DOHH2 (cell line): ENCODE measurements at regions not wholly inside any gene's neighbourhood (a gene's known extent, or its start where the extent isn't known, plus 50 kb on each side); places are given as distances from the start of the nearest gene placed in this dataset.

ENCODE experiments used
- CTCF ChIP-seq: fragments of 200-600 bp; sonication (generic); IDR thresholded peaks from one replicate; pipeline ENCODE4 v1.5.1; 2014; ENCODE audit warnings: antibody characterized with exemption, mild to moderate bottlenecking, low read depth, low read length; ENCODE audit not compliant: poor library complexity, severe bottlenecking
- EZH2phosphoT487 ChIP-seq: fragments of 200-600 bp; sonication (generic); IDR thresholded peaks from 2 replicates; pipeline ENCODE4 v1.6.1; 2017; ENCODE audit warnings: borderline replicate concordance, mild to moderate bottlenecking, antibody characterized with exemption, low read length, moderate library complexity, mixed read lengths

GRCh38 chr12:127688906-127689428, 578.0 kb upstream of the TMEM132C start:
- TF ChIP-seq CTCF: no peak
- TF ChIP-seq EZH2phosphoT487: no peak
